ENCODE measurements at regions not wholly inside any gene's neighbourhood (a gene's known extent, or its start where the extent isn't known, plus 50 kb on each side); places are given as distances from the start of the nearest gene placed in this dataset.

GRCh38 chr10:60439641-60440040, 50.0 kb upstream of the ANK3 start:
- Histone ChIP-seq H3K36me3 (no peaks in the 10 kb centered on the region), H3K27me3 (no peaks in the 10 kb centered on the region), H3K4me1 (peaks cover 0 to 3% (median 0%) of the 10 kb centered on the region in 12 donors), H3K27ac (no peak overlapping the region), H3K9me3 (no peaks in the 10 kb centered on the region), H3K4me3 (no peak overlapping the region)
- TF ChIP-seq POLR2A (IDR thresholded peaks at IDR 0.05): no peak
- TF ChIP-seq CTCF (IDR thresholded peaks at IDR 0.05): no peak
- 91 to 95% (median 94%) methylated on average over 2 of the region's 2 CpGs for WGBS, 4 donors
- intact Hi-C loops (cut with DNase I): loop anchor here in 9 of 10 donors (5.0 to 10.0 kb wide), 8 partner anchors 105 to 815 kb away; no protein-coding TSS in a partner anchor
- DNase-seq: no peak
- no peak for ATAC-seq

Data from heart left ventricle (tissue), 16 donors.